DOHH2 (cell line): ENCODE measurements at regions not wholly inside any gene's neighbourhood (a gene's known extent, or its start where the extent isn't known, plus 50 kb on each side); places are given as distances from the start of the nearest gene placed in this dataset.

Experiments
- EZH2phosphoT487 ChIP-seq: fragments of 200-600 bp; sonication (generic); IDR thresholded peaks from 2 replicates; pipeline ENCODE4 v1.6.1; 2017; ENCODE audit warnings: borderline replicate concordance, mild to moderate bottlenecking, antibody characterized with exemption, low read length, moderate library complexity, mixed read lengths
- TF ChIP-seq, protein P1 (sequence below): fragments of 200-600 bp; sonication (generic); IDR thresholded peaks from one replicate; pipeline ENCODE4 v1.5.1; 2014; ENCODE audit warnings: antibody characterized with exemption, mild to moderate bottlenecking, low read depth, low read length; ENCODE audit not compliant: poor library complexity, severe bottlenecking

DNA sequence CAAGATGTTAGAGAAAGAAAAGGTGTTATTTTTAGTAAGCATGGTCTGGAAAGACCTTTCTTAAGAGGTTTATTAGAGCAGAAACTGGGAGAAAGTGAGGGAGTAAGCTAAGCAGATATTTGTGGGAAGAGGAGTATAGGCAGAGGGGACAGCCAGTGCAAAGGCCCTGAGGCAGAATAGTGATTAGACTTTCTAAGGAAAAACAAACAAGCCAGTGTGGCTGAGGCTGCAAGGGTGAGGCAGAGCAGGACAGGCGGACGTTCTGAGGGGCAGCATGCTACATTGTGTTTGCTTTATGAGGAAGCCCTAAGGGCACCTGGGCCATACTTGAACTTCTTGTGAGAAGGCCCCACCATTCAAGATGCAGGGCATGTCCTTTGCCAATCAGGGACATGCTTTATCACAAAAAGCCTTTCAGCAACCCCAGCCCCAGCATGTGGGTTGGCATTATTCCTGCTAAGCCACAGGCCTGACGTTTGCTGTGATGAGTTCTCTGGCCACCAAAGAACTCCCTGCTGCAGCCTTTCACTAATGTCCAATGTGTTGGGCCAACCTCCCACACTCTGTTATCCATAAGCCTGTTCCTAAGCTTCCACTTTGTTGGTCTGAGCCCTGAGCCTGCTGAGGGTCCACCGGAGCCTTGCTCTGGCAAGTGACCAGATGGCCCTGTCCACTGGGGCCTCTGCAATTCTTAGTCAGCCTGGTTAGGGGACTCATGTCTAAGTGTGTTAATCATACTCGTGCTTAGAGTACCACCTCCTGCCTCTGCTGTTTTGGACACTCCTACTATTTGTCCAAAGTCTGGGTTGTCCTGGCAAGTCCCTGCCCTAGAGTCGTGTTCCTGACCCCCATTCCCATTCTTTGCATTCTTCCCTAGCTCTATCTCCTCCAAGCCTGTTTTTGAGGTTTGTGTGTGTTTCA, 209.9 kb upstream of the CTNNB1 start:
- TF ChIP-seq, protein P1, sequence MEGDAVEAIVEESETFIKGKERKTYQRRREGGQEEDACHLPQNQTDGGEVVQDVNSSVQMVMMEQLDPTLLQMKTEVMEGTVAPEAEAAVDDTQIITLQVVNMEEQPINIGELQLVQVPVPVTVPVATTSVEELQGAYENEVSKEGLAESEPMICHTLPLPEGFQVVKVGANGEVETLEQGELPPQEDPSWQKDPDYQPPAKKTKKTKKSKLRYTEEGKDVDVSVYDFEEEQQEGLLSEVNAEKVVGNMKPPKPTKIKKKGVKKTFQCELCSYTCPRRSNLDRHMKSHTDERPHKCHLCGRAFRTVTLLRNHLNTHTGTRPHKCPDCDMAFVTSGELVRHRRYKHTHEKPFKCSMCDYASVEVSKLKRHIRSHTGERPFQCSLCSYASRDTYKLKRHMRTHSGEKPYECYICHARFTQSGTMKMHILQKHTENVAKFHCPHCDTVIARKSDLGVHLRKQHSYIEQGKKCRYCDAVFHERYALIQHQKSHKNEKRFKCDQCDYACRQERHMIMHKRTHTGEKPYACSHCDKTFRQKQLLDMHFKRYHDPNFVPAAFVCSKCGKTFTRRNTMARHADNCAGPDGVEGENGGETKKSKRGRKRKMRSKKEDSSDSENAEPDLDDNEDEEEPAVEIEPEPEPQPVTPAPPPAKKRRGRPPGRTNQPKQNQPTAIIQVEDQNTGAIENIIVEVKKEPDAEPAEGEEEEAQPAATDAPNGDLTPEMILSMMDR = no peak
- no peak for TF ChIP-seq EZH2phosphoT487
